ENCODE measurements at regions not wholly inside any gene's neighbourhood (a gene's known extent, or its start where the extent isn't known, plus 50 kb on each side); places are given as distances from the start of the nearest gene placed in this dataset.

GRCh38 chr11:34564406-34564805, 50.8 kb upstream of the ELF5 start:
- DNase-seq: no peak

- no peak for DNase-seq
These were observed 51.2 kb upstream of the ELF5 start for GRCh38 chr11:34564807-34565241.

GRCh38 chr11:34565417-34566207, 52.0 kb upstream of the ELF5 start:
- no peak for DNase-seq

GRCh38 chr11:34566208-34566551, 52.6 kb upstream of the ELF5 start:
- no peak for DNase-seq

GRCh38 chr11:34566736-34567135, 53.1 kb upstream of the ELF5 start:
- no peak for DNase-seq

GRCh38 chr11:34567733-34568132, 53.2 kb upstream of the EHF start:
- DNase-seq: no peak

GRCh38 chr11:34570584-34570983, 50.3 kb upstream of the EHF start:
- peak; percentile 3 for DNase-seq
